Spleen (tissue), 11 donors: ENCODE measurements at regions not wholly inside any gene's neighbourhood (a gene's known extent, or its start where the extent isn't known, plus 50 kb on each side); places are given as distances from the start of the nearest gene placed in this dataset.

Experiments used
- DNase-seq: peaks from one replicate; pipeline ENCODE4 v3.0.0-alpha.2; 2020
- H3K27ac ChIP-seq, 8 donors: fragments of 200-600 bp; sonication (generic) in 7 of 8; 1 replicate in 4 of 8; 2 replicates in 4 of 8; pipeline versions ENCODE4 v1.5.0 to v1.8.0; 2016 to 2021; ENCODE audit warnings: inconsistent platforms in 4 of 8, mild to moderate bottlenecking in 4 of 8, moderate library complexity in 1 of 8
- H3K27me3 ChIP-seq, 7 donors: fragments of 200-600 bp; sonication (generic) in 6 of 7; replicated peaks in 1 of 7; 1 replicate in 4 of 7; 2 replicates in 3 of 7; pipeline versions ENCODE4 v1.5.0 to v1.8.0; 2016 to 2021; ENCODE audit warnings: inconsistent platforms in 3 of 7, mild to moderate bottlenecking in 1 of 7
- H3K36me3 ChIP-seq, 6 donors: fragments of 200-600 bp; sonication (generic) in 5 of 6; 1 replicate in 4 of 6; 2 replicates in 2 of 6; pipeline versions ENCODE4 v1.5.0 to v1.8.0; 2016 to 2021; ENCODE audit warnings: inconsistent platforms in 2 of 6
- H3K4me1 ChIP-seq, 6 donors: fragments of 200-600 bp; sonication (generic) in 5 of 6; 1 replicate in 3 of 6; 2 replicates in 3 of 6; pipeline versions ENCODE4 v1.5.0 to v1.8.0; 2016 to 2021; ENCODE audit warnings: inconsistent platforms in 3 of 6
- H3K4me3 ChIP-seq, 8 donors: fragments of 200-600 bp; sonication (generic) in 7 of 8; 1 replicate in 4 of 8; 2 replicates in 4 of 8; pipeline versions ENCODE4 v1.5.0 to v1.8.0; 2016 to 2021; ENCODE audit warnings: inconsistent platforms in 4 of 8, mild to moderate bottlenecking in 4 of 8, moderate library complexity in 2 of 8
- H3K9me3 ChIP-seq, 8 donors: fragments of 200-600 bp; sonication (generic) in 7 of 8; 1 replicate in 4 of 8; 2 replicates in 4 of 8; pipeline versions ENCODE4 v1.5.0 to v1.8.0; 2016 to 2021; ENCODE audit warnings: inconsistent platforms in 4 of 8
- POLR2A ChIP-seq, 3 donors: fragments of 450-650 bp; IDR thresholded peaks; one replicate each; pipeline ENCODE4 v1.5.1; 2017; ENCODE audit warnings: antibody characterized with exemption in 3 of 3, mild to moderate bottlenecking in 1 of 3
- POLR2AphosphoS5 ChIP-seq, 3 donors: sonication (generic); formaldehyde crosslinking; IDR thresholded peaks; one replicate each; pipeline ENCODE4 v1.5.1; 2017; ENCODE audit warnings: antibody characterized with exemption in 3 of 3
- WGBS, 5 donors: extraction: QIAGEN DNeasy Blood & Tissue Kit in 3 of 5; methylation state at CpG; one replicate each; pipeline versions ENCODE4 v1.1.5 to v1.1.7; 2013 to 2018; 5-methylcytosine and 5-hydroxymethylcytosine counted together
- intact Hi-C: fragments of 100-400 bp; cut with DNase I; formaldehyde crosslinking; loops from one replicate; pipeline ENCODE4 v1.15.0; 2023; ENCODE audit warnings: low total_unique reads
- TF ChIP-seq, protein P1 (sequence below), 11 experiments: fragments of 200-600 bp in 7 of 11; fragments of 450-650 bp in 4 of 11; sonication (generic) in 4 of 11; IDR thresholded peaks in 8 of 11; conservative IDR thresholded peaks in 3 of 11; 1 replicate in 7 of 11; 2 replicates in 4 of 11; pipeline versions ENCODE4 v1.4.0 to v1.8.0; 2016 to 2021; ENCODE audit warnings: antibody characterized with exemption in 11 of 11, inconsistent platforms in 4 of 11, mild to moderate bottlenecking in 1 of 11
- donor health status: healthy with polysubstance abuse.
- donor health status: DM: no; HTN: no; CAD: no; lungs with moderate emphysema.
- donor health status: DM: no; HTN: no; CAD: no.
- donor health status: Bipolar disorder and iron deficiency.
- donor health status: healthy.
- donor health status: DM: no; HTN: no; CAD: no.
- donor health status: DM: yes; HTN: yes; CAD: no.

DNA sequence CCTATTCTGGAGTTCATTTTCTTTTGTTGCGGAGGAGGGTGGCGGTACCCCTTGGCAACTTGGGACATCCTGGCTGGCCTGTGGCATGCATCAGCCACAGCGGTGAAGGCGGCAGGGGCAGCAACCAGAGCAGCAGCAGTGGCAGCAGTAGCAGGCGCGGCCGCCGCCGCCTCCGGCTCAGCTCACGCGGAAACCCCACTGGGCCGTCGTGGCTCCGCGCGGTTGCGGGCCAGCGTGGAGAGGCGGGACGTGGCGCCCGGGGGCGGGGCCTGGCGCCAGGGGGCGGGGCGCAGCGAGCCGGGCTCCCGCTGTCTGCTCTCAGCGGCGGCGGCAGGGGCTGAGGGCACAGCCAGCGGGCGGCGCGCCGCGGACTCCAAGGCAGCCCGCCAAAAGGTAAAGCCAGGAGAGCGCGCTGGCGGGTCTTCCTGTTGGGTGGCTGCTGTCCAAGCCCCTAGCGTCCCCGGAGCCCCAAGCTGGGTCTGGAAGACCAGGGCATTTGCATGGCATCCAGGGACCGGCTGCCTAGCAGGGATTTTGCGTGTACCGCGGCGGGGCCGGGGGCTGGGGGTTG lies 334.4 kb upstream of the THRB start:
- peak; percentile 75 for DNase-seq
- H3K4me3 ChIP-seq = peak overlapping the region; percentile 7 to 65 (median 39)
- TF ChIP-seq POLR2A (IDR thresholded peaks at IDR 0.05) (no peak), POLR2AphosphoS5 (IDR thresholded peaks at IDR 0.05) (no peak)
- TF ChIP-seq, protein P1, sequence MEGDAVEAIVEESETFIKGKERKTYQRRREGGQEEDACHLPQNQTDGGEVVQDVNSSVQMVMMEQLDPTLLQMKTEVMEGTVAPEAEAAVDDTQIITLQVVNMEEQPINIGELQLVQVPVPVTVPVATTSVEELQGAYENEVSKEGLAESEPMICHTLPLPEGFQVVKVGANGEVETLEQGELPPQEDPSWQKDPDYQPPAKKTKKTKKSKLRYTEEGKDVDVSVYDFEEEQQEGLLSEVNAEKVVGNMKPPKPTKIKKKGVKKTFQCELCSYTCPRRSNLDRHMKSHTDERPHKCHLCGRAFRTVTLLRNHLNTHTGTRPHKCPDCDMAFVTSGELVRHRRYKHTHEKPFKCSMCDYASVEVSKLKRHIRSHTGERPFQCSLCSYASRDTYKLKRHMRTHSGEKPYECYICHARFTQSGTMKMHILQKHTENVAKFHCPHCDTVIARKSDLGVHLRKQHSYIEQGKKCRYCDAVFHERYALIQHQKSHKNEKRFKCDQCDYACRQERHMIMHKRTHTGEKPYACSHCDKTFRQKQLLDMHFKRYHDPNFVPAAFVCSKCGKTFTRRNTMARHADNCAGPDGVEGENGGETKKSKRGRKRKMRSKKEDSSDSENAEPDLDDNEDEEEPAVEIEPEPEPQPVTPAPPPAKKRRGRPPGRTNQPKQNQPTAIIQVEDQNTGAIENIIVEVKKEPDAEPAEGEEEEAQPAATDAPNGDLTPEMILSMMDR (IDR thresholded peaks at IDR 0.05 in 8 of 11, conservative IDR thresholded peaks at IDR 0.05 in 3 of 11) = no peak

DNA sequence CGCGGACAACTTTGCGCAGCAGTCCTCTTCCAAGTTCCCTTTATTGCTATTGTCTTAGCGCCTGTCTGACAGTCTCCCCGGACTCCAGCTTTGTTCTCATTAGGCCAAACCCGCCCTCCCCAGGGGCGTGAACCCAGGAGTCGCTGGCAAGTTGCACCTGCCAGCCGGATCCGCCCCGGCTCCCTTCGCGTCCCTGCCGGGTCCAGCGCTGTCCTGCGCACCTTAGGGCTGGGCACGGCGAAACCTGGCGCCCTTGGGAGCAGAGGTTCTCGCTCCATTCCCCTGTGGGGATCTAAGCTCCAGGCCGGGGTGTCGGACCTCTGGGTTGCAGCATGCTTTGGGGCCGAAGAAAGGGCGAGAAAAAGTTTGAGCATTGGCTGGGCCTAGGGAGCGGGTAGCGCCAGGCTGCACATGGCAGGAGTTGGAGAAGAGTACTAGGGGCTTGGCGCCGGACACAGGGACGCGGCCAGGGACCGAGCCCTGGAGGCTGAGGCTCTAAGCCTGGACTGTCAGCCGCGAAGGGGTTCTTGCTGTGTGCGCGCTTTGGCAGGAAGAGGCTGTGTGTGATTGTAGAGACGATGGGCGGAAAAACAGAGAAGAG lies 335.1 kb upstream of the THRB start:
- TF ChIP-seq, protein P1 (IDR thresholded peaks at IDR 0.05 in 8 of 11, conservative IDR thresholded peaks at IDR 0.05 in 3 of 11) = no peak
- no peak for TF ChIP-seq POLR2A (IDR thresholded peaks at IDR 0.05)
- TF ChIP-seq POLR2AphosphoS5 (IDR thresholded peaks at IDR 0.05) = no peak
- H3K27me3 ChIP-seq = peaks cover 0 to 59% (median 21%) of the 10 kb centered on the region in 7 donors
- H3K4me3 ChIP-seq = peak overlapping the region; percentile 7 to 65 (median 39)
- H3K27ac ChIP-seq = no peak overlapping the region
- WGBS, 5 donors = 3 to 6% (median 3%) methylated on average over 31 to 37 of the region's 37 CpGs
- no peak for DNase-seq
- no peaks in the 10 kb centered on the region for H3K36me3 ChIP-seq
- intact Hi-C loops = no loop called here
- H3K4me1 ChIP-seq = peaks cover 0 to 23% (median 7%) of the 10 kb centered on the region in 6 donors
- H3K9me3 ChIP-seq = peaks cover 0 to 3% (median 0%) of the 10 kb centered on the region in 8 donors

More for the DNA sequence above, 334.4 kb upstream of the THRB start:
- Histone ChIP-seq H3K27me3 (peaks cover 0 to 59% (median 21%) of the 10 kb centered on the region in 7 donors), H3K36me3 (no peaks in the 10 kb centered on the region), H3K4me1 (peaks cover 0 to 23% (median 7%) of the 10 kb centered on the region in 6 donors), H3K9me3 (peaks cover 0 to 3% (median 0%) of the 10 kb centered on the region in 8 donors), H3K27ac (no peak overlapping the region)
- 2 to 13% (median 5%) methylated on average over 19 to 51 of the region's 51 CpGs for WGBS, 5 donors
- intact Hi-C loops = no loop called here

DNA sequence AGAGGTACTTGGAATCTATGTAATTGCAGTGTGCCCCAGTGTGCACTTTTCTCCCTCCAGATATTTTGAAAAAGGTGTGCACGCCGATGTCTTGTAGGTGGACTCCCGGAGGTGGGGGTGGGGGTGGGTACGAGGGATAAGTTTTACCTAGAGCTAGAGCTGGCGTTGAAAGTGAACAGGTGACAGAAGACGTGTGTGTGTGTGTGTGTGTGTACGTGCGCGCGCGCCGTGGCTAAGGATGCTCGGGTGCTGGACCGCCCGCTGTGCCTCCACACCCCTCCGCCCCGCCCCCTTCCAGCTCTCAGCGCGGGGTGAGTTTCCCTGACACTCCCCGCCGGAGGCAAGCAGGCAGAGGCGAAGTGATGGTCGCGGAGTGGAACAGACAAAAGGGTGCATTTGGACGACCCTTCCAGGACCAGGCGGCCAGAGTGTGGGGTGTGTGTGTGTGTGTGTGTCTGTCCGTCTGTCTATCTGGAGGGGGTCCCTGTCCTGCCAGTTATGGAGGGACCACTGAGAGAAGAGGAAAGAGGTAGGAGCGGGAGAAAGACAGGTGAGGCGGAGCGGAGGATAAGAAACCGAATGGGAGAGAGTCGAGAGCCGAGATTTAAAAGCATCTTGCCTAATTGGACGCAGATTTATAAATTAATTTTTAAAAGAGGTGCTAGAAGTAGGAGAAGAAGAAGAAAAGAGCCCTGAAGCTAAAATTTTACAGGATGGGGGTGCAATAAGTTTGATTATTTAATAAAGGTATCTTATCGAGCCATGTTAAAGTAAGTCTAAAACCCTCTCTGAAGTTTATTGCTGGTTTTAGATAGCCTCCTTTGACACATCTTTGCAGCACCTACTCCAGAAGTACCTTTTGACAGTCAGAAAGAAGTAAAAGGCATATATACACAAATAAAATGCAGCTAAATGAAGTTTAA lies 335.8 kb upstream of the THRB start:
- intact Hi-C loops = no loop called here
- H3K9me3 ChIP-seq = peaks cover 0 to 3% (median 0%) of the 10 kb centered on the region in 8 donors
- H3K4me1 ChIP-seq = peaks cover 0 to 23% (median 7%) of the 10 kb centered on the region in 6 donors
- no peak overlapping the region for H3K27ac ChIP-seq
- peak overlapping the region in 6 of 8 donors; percentile 31 to 65 (median 42) for H3K4me3 ChIP-seq
- DNase-seq = no peak
- TF ChIP-seq, protein P1 (IDR thresholded peaks at IDR 0.05 in 8 of 11, conservative IDR thresholded peaks at IDR 0.05 in 3 of 11) = no peak
- TF ChIP-seq POLR2A (IDR thresholded peaks at IDR 0.05) = no peak
- TF ChIP-seq POLR2AphosphoS5 (IDR thresholded peaks at IDR 0.05) = no peak
- no peaks in the 10 kb centered on the region for H3K36me3 ChIP-seq
- 11 to 22% (median 11%) methylated on average over 25 to 35 of the region's 35 CpGs for WGBS, 5 donors
- peaks cover 0 to 59% (median 21%) of the 10 kb centered on the region in 7 donors for H3K27me3 ChIP-seq
